Calu3 (cell line): ENCODE measurements at regions not wholly inside any gene's neighbourhood (a gene's known extent, or its start where the extent isn't known, plus 50 kb on each side); places are given as distances from the start of the nearest gene placed in this dataset.

Experiments used
- BruUV-seq: library from RNA; stranded (reverse); fragments of 400-500 nt; replicated peaks from 2 replicates; lab custom pipeline; 2021; lab: Mats Ljungman, UMichigan
- CTCF ChIA-PET: fragments of 300-600 bp; sonication (Branson Sonifier 250); formaldehyde crosslinking; loops from one replicate; lab custom pipeline; 2022; ENCODE audit warnings: antibody characterized with exemption; lab: Charles Lee
- DNase-seq: peaks from one replicate; pipeline ENCODE4 v3.0.0; 2022
- H3K27ac Mint-ChIP-seq: one replicate; pipeline ENCODE4 v1.8.0; 2022; ENCODE audit warnings: mixed read lengths; ENCODE audit not compliant: unreplicated experiment
- H3K27me3 Mint-ChIP-seq: one replicate; pipeline ENCODE4 v1.8.0; 2022; ENCODE audit warnings: mixed read lengths; ENCODE audit not compliant: unreplicated experiment
- H3K36me3 Mint-ChIP-seq: one replicate; pipeline ENCODE4 v1.8.0; 2022; ENCODE audit warnings: mild to moderate bottlenecking, moderate library complexity, mixed read lengths; ENCODE audit not compliant: insufficient read depth, unreplicated experiment
- H3K4me1 Mint-ChIP-seq: one replicate; pipeline ENCODE4 v1.8.0; 2022; ENCODE audit warnings: mild to moderate bottlenecking, low read depth, mixed read lengths; ENCODE audit not compliant: unreplicated experiment
- H3K4me3 Mint-ChIP-seq: one replicate; pipeline ENCODE4 v1.8.0; 2022; ENCODE audit warnings: mild to moderate bottlenecking, low read depth, moderate library complexity, mixed read lengths; ENCODE audit not compliant: unreplicated experiment
- H3K9me3 Mint-ChIP-seq: one replicate; pipeline ENCODE4 v1.8.0; 2022; ENCODE audit warnings: low read depth, mixed read lengths; ENCODE audit not compliant: unreplicated experiment
- intact Hi-C: fragments of 100-400 bp; cut with micrococcal nuclease; formaldehyde crosslinking; loops from one replicate; pipeline ENCODE4 v1.10.0; 2022; ENCODE audit not compliant: unreplicated experiment
- TF ChIP-seq, protein P1 (sequence below): fragments of 200-600 bp; IDR thresholded peaks from one replicate; pipeline ENCODE4 v1.8.0; 2022; ENCODE audit warnings: antibody characterized with exemption; ENCODE audit not compliant: unreplicated experiment

DNA sequence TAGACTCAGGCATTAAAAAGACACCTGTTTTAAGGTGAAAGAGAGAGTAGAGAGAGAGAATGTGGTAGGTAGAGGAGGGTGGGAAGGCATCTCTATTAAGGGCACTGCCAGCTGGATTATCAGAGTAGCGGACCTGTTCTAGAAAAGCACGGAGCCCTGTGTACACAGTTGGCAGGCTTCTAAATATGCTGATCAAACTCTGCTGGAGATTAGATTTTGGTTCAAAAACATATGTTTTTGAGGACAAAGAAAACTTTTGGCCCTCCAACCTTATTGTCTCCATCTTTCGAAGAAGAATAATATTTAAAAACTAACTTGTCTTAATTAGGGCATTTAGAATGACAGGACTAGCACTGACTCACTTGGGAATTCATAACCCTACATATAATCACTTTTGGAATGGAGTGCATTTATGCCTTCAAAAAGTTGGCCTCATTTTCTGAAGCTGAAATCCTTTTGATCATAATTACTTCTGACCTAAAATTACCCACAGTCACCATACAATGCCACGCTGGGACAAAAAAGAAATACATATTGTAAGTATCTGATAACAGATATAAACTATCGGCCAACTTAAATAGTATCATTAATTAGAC lies 254.6 kb downstream of the MEIS1 start:
- H3K27ac Mint-ChIP-seq = no peak overlapping the region
- no peaks in the 10 kb centered on the region for H3K27me3 Mint-ChIP-seq
- H3K4me1 Mint-ChIP-seq = no peaks in the 10 kb centered on the region
- TF ChIP-seq, protein P1, sequence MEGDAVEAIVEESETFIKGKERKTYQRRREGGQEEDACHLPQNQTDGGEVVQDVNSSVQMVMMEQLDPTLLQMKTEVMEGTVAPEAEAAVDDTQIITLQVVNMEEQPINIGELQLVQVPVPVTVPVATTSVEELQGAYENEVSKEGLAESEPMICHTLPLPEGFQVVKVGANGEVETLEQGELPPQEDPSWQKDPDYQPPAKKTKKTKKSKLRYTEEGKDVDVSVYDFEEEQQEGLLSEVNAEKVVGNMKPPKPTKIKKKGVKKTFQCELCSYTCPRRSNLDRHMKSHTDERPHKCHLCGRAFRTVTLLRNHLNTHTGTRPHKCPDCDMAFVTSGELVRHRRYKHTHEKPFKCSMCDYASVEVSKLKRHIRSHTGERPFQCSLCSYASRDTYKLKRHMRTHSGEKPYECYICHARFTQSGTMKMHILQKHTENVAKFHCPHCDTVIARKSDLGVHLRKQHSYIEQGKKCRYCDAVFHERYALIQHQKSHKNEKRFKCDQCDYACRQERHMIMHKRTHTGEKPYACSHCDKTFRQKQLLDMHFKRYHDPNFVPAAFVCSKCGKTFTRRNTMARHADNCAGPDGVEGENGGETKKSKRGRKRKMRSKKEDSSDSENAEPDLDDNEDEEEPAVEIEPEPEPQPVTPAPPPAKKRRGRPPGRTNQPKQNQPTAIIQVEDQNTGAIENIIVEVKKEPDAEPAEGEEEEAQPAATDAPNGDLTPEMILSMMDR = no peak
- no peak overlapping the region for H3K4me3 Mint-ChIP-seq
- BruUV-seq = no TSS peak
- DNase-seq = no peak
- H3K36me3 Mint-ChIP-seq = no peaks in the 10 kb centered on the region
- intact Hi-C loops = no loop called here
- CTCF ChIA-PET = no interaction called here
- no peaks in the 10 kb centered on the region for H3K9me3 Mint-ChIP-seq

DNA sequence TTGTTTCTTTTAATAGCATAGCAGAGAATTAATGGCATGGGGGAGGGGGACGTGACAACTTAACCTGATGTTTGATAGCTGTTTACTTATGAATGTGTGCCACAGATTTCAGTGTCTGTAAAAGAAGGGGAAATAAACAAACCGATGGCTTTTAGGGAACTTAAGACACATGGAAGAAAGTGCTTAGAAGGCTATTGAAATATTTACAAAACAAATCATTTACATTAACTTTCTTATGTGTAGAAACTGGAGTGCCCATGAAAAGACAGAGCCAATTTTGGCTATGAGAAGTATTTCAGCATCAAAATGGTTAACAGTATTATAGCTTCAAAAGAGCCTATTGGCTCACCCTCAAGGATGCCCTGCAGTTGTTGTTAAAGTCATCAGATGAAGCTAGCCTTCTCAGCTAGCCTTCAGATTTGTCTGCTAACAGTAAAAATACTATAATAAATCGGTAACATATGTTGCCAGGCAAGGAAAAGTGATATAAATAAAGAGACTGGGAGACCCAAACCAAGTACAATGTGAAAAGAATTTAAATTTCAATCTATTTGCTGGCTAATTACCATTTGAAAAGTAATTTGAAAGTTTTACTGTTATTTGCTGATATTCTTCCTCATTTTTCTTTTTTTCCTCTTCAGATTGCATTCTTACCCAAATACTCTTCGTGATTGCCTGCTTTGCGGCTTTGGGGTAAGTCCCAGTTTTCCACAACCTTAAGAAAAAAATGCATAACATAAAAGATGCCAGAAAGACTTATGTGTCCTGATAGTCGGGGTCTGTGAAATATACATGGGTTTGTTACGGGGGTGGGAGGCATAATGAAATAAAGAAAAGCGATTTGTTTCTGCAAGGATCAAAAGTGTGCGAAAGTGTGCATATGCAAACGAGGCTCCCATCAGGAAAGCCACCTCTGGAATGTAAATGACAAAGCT lies 256.4 kb downstream of the MEIS1 start:
- Mint-ChIP-seq H3K4me1 (no peaks in the 10 kb centered on the region), H3K9me3 (no peaks in the 10 kb centered on the region), H3K4me3 (no peak overlapping the region), H3K27me3 (no peaks in the 10 kb centered on the region), H3K27ac (no peak overlapping the region), H3K36me3 (no peaks in the 10 kb centered on the region)
- intact Hi-C loops = no loop called here
- TF ChIP-seq, protein P1 = no peak
- no peak for DNase-seq
- BruUV-seq = no TSS peak
- CTCF ChIA-PET = no interaction called here

DNA sequence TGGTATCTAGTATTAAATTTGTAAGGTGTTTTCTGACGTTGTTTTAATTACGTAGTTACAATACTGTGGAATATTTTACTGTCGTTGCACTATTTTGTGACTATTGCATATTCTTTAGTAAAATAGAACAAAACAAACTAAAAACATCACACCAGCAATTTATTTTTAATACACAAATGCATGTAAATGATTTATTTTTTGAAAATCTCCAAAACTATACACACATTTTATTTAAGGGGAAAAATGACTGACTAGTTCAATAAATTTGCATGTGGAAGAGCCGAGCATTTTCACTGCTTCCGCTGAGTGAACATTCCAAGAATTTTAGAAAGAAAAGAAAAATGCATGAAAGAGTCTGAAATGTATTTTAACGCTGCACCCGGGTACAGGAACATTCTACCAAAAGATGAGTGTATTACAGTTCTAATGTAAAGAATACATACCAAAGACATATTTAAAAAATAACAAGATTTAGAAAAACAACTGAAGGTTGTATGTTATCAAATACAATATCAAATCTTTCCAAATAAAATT lies 257.7 kb downstream of the MEIS1 start:
- CTCF ChIA-PET = no interaction called here
- Mint-ChIP-seq H3K4me3 (no peak overlapping the region), H3K27ac (no peak overlapping the region), H3K9me3 (no peaks in the 10 kb centered on the region), H3K27me3 (no peaks in the 10 kb centered on the region), H3K4me1 (no peaks in the 10 kb centered on the region), H3K36me3 (no peaks in the 10 kb centered on the region)
- intact Hi-C loops = no loop called here
- no peak for DNase-seq
- BruUV-seq = no TSS peak
- TF ChIP-seq, protein P1 = no peak

DNA sequence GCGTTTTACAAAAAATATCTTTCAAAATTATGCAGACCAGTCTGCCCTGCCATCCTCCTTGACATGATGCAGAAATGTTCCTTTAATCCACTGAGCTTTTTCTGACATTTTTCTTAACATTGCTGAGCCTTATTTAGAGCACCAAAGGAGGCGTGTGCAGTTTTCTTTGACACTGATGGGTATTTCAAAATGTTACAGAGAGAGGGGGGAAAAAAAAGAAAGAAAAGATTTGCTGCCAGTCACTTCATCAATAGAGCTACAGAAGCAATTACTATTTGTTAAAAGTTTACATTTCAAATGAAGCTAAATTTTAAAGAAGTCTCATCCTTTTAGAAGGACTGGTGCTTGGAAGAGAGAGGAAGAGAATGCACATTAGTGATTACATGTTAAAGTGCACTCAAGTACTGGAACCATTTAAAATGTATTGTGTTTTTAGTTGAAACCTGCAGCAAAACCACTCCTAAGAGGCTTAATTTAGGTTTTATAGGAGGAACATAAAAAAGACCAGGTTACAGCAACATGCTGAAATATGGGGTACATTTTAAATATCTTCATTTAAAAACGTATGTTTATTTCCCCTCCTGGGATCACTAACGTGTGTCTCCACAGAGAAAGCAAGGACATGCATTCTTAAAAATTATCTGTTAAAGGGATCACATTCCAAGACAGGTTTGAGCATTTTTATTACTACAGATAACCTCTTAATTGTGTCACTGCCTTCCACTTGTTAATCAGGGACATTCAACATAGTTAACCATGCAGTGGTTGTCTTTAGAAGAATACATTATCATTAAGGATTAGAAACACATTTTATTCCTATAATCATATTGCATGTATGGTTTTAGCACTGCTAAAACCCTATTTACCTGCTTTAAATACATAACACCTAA lies 258.4 kb downstream of the MEIS1 start:
- H3K4me1 Mint-ChIP-seq = no peaks in the 10 kb centered on the region
- no peak overlapping the region for H3K27ac Mint-ChIP-seq
- TF ChIP-seq, protein P1 = no peak
- no peaks in the 10 kb centered on the region for H3K36me3 Mint-ChIP-seq
- no TSS peak for BruUV-seq
- H3K4me3 Mint-ChIP-seq = no peak overlapping the region
- H3K27me3 Mint-ChIP-seq = no peaks in the 10 kb centered on the region
- no peak for DNase-seq
- CTCF ChIA-PET = no interaction called here
- intact Hi-C loops = no loop called here
- no peaks in the 10 kb centered on the region for H3K9me3 Mint-ChIP-seq
